ENCODE measurements at regions not wholly inside any gene's neighbourhood (a gene's known extent, or its start where the extent isn't known, plus 50 kb on each side); places are given as distances from the start of the nearest gene placed in this dataset.

DNA sequence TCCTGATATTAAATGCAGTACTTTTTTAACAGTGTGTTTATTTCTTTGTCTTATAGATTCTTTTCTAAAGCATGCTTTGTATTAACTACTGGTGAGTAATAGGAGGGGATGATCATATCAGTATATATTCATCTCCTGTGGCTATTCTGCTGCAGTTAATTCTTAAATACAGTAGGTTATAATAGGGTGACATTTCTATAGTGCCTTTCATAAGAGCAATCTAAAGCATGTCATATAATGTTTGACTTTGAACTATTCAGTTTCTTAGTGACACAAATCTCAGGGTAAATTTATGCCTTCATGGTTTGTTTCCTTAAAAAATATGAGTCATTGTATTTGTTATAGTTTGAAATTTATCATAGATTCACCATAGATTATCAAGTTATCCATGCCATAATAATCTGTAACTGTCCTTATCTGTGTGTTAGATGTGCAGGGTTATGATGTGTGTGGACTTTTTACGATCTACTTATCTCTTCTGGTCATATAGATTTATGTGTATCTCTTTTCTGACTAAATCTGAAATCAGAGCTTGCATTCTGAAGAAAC lies 1019.5 kb downstream of the NR2F1-AS1 start:
- TF ChIP-seq POLR2A (IDR thresholded peaks at IDR 0.05) (no peak), EP300 (IDR thresholded peaks at IDR 0.05) (no peak)
- TF ChIP-seq, protein P1, sequence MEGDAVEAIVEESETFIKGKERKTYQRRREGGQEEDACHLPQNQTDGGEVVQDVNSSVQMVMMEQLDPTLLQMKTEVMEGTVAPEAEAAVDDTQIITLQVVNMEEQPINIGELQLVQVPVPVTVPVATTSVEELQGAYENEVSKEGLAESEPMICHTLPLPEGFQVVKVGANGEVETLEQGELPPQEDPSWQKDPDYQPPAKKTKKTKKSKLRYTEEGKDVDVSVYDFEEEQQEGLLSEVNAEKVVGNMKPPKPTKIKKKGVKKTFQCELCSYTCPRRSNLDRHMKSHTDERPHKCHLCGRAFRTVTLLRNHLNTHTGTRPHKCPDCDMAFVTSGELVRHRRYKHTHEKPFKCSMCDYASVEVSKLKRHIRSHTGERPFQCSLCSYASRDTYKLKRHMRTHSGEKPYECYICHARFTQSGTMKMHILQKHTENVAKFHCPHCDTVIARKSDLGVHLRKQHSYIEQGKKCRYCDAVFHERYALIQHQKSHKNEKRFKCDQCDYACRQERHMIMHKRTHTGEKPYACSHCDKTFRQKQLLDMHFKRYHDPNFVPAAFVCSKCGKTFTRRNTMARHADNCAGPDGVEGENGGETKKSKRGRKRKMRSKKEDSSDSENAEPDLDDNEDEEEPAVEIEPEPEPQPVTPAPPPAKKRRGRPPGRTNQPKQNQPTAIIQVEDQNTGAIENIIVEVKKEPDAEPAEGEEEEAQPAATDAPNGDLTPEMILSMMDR (IDR thresholded peaks at IDR 0.05) = no peak
